ENCODE measurements at regions not wholly inside any gene's neighbourhood (a gene's known extent, or its start where the extent isn't known, plus 50 kb on each side); places are given as distances from the start of the nearest gene placed in this dataset.

DNA sequence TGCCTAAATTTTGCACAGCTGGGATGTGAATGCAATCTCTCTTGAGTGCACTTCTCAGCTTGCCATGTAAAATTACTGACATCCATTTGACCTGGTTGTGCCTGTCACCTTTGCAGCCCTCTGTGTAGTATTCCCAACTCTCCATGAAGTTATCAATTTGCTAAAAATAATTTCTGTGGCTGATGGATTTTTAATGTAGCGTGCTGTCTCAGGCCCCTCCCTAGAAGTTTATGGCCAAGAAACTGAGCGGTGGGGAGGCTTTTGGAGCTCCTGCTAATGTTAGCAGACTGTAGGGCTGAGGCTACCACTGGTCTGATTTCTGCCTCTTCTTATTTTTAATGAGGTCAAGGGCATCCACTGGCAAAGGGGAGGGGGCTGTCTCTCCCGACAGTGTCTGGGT lies 577.0 kb upstream of the DPP6 start:
- no peak for TF ChIP-seq GLIS3 (CRISPR knock-in tag; IDR thresholded peaks at IDR 0.05)
- TF ChIP-seq ARNTL (CRISPR knock-in tag; IDR thresholded peaks at IDR 0.05; ENCODE audit: borderline replicate concordance, low read depth) = no peak
- TF ChIP-seq ZNF8 (CRISPR knock-in tag; IDR thresholded peaks at IDR 0.05) = no peak
- no peak for TF ChIP-seq ZFP3 (CRISPR knock-in tag; IDR thresholded peaks at IDR 0.05)
- no peak for TF ChIP-seq ZFP30 (CRISPR knock-in tag; IDR thresholded peaks at IDR 0.05)
- TF ChIP-seq, protein P1, sequence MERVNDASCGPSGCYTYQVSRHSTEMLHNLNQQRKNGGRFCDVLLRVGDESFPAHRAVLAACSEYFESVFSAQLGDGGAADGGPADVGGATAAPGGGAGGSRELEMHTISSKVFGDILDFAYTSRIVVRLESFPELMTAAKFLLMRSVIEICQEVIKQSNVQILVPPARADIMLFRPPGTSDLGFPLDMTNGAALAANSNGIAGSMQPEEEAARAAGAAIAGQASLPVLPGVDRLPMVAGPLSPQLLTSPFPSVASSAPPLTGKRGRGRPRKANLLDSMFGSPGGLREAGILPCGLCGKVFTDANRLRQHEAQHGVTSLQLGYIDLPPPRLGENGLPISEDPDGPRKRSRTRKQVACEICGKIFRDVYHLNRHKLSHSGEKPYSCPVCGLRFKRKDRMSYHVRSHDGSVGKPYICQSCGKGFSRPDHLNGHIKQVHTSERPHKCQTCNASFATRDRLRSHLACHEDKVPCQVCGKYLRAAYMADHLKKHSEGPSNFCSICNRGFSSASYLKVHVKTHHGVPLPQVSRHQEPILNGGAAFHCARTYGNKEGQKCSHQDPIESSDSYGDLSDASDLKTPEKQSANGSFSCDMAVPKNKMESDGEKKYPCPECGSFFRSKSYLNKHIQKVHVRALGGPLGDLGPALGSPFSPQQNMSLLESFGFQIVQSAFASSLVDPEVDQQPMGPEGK (CRISPR knock-in tag; IDR thresholded peaks at IDR 0.05; ENCODE audit: borderline replicate concordance) = no peak
- no peak for TF ChIP-seq CSDC2 (CRISPR knock-in tag; IDR thresholded peaks at IDR 0.05)
- TF ChIP-seq ESRRG (CRISPR knock-in tag; IDR thresholded peaks at IDR 0.05) = no peak
- TF ChIP-seq RARB (CRISPR knock-in tag; IDR thresholded peaks at IDR 0.05) = no peak
- no peak for TF ChIP-seq ZNF70 (CRISPR knock-in tag; IDR thresholded peaks at IDR 0.05)
- TF ChIP-seq, protein P2, sequence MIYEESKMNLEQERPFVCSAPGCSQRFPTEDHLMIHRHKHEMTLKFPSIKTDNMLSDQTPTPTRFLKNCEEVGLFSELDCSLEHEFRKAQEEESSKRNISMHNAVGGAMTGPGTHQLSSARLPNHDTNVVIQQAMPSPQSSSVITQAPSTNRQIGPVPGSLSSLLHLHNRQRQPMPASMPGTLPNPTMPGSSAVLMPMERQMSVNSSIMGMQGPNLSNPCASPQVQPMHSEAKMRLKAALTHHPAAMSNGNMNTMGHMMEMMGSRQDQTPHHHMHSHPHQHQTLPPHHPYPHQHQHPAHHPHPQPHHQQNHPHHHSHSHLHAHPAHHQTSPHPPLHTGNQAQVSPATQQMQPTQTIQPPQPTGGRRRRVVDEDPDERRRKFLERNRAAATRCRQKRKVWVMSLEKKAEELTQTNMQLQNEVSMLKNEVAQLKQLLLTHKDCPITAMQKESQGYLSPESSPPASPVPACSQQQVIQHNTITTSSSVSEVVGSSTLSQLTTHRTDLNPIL (CRISPR knock-in tag; IDR thresholded peaks at IDR 0.05; ENCODE audit: low read depth) = no peak
- TF ChIP-seq TOX (CRISPR knock-in tag; IDR thresholded peaks at IDR 0.05; ENCODE audit: borderline replicate concordance) = no peak
- TF ChIP-seq PPARA (CRISPR knock-in tag; IDR thresholded peaks at IDR 0.05; ENCODE audit: borderline replicate concordance) = no peak
- TF ChIP-seq, protein P3, sequence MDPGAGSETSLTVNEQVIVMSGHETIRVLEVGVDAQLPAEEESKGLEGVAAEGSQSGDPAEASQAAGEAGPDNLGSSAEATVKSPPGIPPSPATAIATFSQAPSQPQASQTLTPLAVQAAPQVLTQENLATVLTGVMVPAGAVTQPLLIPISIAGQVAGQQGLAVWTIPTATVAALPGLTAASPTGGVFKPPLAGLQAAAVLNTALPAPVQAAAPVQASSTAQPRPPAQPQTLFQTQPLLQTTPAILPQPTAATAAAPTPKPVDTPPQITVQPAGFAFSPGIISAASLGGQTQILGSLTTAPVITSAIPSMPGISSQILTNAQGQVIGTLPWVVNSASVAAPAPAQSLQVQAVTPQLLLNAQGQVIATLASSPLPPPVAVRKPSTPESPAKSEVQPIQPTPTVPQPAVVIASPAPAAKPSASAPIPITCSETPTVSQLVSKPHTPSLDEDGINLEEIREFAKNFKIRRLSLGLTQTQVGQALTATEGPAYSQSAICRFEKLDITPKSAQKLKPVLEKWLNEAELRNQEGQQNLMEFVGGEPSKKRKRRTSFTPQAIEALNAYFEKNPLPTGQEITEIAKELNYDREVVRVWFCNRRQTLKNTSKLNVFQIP (CRISPR knock-in tag; IDR thresholded peaks at IDR 0.05; ENCODE audit: borderline replicate concordance, low read depth) = no peak

All from SK-N-SH treated with all-trans-retinoic acid at 6 μM for 48 hours (cell line).